ENCODE measurements at regions not wholly inside any gene's neighbourhood (a gene's known extent, or its start where the extent isn't known, plus 50 kb on each side); places are given as distances from the start of the nearest gene placed in this dataset.

GRCh38 chr4:11670304-11670703, 241.6 kb upstream of the HS3ST1 start (continued):
- TF ChIP-seq MEIS1 (CRISPR knock-in tag; IDR thresholded peaks at IDR 0.05; ENCODE audit: borderline replicate concordance) (no peak), ZNF768 (CRISPR knock-in tag; IDR thresholded peaks at IDR 0.05) (no peak), RFX5 (IDR thresholded peaks at IDR 0.05; ENCODE audit: low read depth, low read length) (no peak), TCF12 (IDR thresholded peaks at IDR 0.05) (no peak), TCF12 (CRISPR knock-in tag; IDR thresholded peaks at IDR 0.05) (no peak), ZC3H4 (CRISPR knock-in tag; IDR thresholded peaks at IDR 0.05; ENCODE audit: borderline replicate concordance) (no peak), ZNF781 (CRISPR knock-in tag; IDR thresholded peaks at IDR 0.05; ENCODE audit: borderline replicate concordance, not compliant biosample characterization) (no peak), ZNF703 (CRISPR knock-in tag; IDR thresholded peaks at IDR 0.05; ENCODE audit: borderline replicate concordance) (no peak), HNF1A (IDR thresholded peaks at IDR 0.05; ENCODE audit: low read depth) (no peak), HNF1A (CRISPR knock-in tag; IDR thresholded peaks at IDR 0.05; ENCODE audit: borderline replicate concordance) (no peak), SRY (CRISPR knock-in tag; IDR thresholded peaks at IDR 0.05) (no peak), ZBTB33 (CRISPR knock-in tag; IDR thresholded peaks at IDR 0.05) (no peak), KLF16 (CRISPR knock-in tag; IDR thresholded peaks at IDR 0.05) (no peak), XBP1 (CRISPR knock-in tag; IDR thresholded peaks at IDR 0.05) (no peak), ZNF746 (CRISPR knock-in tag; IDR thresholded peaks at IDR 0.05) (no peak)
- TF ChIP-seq, protein P1, sequence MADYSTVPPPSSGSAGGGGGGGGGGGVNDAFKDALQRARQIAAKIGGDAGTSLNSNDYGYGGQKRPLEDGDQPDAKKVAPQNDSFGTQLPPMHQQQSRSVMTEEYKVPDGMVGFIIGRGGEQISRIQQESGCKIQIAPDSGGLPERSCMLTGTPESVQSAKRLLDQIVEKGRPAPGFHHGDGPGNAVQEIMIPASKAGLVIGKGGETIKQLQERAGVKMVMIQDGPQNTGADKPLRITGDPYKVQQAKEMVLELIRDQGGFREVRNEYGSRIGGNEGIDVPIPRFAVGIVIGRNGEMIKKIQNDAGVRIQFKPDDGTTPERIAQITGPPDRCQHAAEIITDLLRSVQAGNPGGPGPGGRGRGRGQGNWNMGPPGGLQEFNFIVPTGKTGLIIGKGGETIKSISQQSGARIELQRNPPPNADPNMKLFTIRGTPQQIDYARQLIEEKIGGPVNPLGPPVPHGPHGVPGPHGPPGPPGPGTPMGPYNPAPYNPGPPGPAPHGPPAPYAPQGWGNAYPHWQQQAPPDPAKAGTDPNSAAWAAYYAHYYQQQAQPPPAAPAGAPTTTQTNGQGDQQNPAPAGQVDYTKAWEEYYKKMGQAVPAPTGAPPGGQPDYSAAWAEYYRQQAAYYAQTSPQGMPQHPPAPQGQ (CRISPR knock-in tag; IDR thresholded peaks at IDR 0.05; ENCODE audit: borderline replicate concordance) = no peak
- TF ChIP-seq, protein P2, sequence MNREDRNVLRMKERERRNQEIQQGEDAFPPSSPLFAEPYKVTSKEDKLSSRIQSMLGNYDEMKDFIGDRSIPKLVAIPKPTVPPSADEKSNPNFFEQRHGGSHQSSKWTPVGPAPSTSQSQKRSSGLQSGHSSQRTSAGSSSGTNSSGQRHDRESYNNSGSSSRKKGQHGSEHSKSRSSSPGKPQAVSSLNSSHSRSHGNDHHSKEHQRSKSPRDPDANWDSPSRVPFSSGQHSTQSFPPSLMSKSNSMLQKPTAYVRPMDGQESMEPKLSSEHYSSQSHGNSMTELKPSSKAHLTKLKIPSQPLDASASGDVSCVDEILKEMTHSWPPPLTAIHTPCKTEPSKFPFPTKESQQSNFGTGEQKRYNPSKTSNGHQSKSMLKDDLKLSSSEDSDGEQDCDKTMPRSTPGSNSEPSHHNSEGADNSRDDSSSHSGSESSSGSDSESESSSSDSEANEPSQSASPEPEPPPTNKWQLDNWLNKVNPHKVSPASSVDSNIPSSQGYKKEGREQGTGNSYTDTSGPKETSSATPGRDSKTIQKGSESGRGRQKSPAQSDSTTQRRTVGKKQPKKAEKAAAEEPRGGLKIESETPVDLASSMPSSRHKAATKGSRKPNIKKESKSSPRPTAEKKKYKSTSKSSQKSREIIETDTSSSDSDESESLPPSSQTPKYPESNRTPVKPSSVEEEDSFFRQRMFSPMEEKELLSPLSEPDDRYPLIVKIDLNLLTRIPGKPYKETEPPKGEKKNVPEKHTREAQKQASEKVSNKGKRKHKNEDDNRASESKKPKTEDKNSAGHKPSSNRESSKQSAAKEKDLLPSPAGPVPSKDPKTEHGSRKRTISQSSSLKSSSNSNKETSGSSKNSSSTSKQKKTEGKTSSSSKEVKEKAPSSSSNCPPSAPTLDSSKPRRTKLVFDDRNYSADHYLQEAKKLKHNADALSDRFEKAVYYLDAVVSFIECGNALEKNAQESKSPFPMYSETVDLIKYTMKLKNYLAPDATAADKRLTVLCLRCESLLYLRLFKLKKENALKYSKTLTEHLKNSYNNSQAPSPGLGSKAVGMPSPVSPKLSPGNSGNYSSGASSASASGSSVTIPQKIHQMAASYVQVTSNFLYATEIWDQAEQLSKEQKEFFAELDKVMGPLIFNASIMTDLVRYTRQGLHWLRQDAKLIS (CRISPR knock-in tag; IDR thresholded peaks at IDR 0.05) = no peak

All from HepG2 (cell line).